ENCODE measurements at regions not wholly inside any gene's neighbourhood (a gene's known extent, or its start where the extent isn't known, plus 50 kb on each side); places are given as distances from the start of the nearest gene placed in this dataset.

DNA sequence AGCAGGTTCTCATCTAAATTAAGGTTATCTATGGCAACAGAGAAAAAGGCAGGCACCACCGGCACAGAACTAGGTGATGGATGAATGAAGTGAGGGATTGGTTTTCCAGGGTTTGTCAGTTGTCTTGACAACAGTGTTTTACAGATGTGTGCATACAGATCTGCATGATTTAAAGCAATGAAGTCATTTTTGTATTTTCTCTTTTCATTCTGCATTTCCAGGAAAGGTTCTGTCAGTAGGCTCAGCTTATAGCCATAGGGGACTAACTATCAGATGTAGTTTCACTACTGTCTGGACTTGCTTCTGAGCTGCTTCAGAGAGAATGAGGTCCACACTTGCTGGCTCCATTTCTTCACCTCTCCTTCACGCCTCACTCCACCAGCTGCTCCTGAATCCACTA, 98.2 kb upstream of the LMO4 start:
- TF ChIP-seq CTCF (IDR thresholded peaks at IDR 0.05; ENCODE audit: poor library complexity) (no peak), EZH2phosphoT487 (IDR thresholded peaks at IDR 0.05; ENCODE audit: low read depth, severe bottlenecking, unreplicated experiment) (no peak)

Measured in hepatocyte (in vitro differentiated cells).